GM12878 (cell line): ENCODE measurements at regions not wholly inside any gene's neighbourhood (a gene's known extent, or its start where the extent isn't known, plus 50 kb on each side); places are given as distances from the start of the nearest gene placed in this dataset.

Source experiments
- ATF3 ChIP-seq: IDR thresholded peaks from 2 replicates; pipeline ENCODE4 v1.6.1; 2011; ENCODE audit warnings: low read depth, mild to moderate bottlenecking, low read length, moderate library complexity, borderline replicate concordance; ENCODE audit errors: extremely low read depth
- EP300 ChIP-seq, 2 experiments: fragments of 150-350 bp in 1 of 2; IDR thresholded peaks; 2 replicates each; pipeline ENCODE4 v1.6.1; 2011 to 2012; ENCODE audit warnings: low read depth in 2 of 2, low read length in 2 of 2, borderline replicate concordance in 1 of 2, improper control_type of control experiment in 1 of 2, inconsistent platforms in 1 of 2; ENCODE audit not compliant: control insufficient read depth in 1 of 2
- MYC ChIP-seq: IDR thresholded peaks from 2 replicates; pipeline ENCODE4 v1.6.1; 2011; ENCODE audit warnings: mild to moderate bottlenecking, low read length, moderate library complexity, inconsistent platforms; ENCODE audit not compliant: insufficient read depth, insufficient replicate concordance, insufficient read length, severe bottlenecking
- PBX3 ChIP-seq: IDR thresholded peaks from 2 replicates; pipeline ENCODE4 v1.6.1; 2011; ENCODE audit warnings: mild to moderate bottlenecking, low read depth, low read length, moderate library complexity; ENCODE audit not compliant: insufficient replicate concordance
- POLR2A ChIP-seq: IDR thresholded peaks from 2 replicates; pipeline ENCODE4 v1.6.1; 2011; ENCODE audit warnings: low read depth, mild to moderate bottlenecking, low read length
- POLR2AphosphoS5 ChIP-seq: IDR thresholded peaks from 2 replicates; pipeline ENCODE4 v1.6.1; 2011; ENCODE audit warnings: mild to moderate bottlenecking, low read length, inconsistent platforms
- RAD21 ChIP-seq: IDR thresholded peaks from 2 replicates; pipeline ENCODE4 v1.6.1; 2011; ENCODE audit warnings: mild to moderate bottlenecking, low read depth, low read length, moderate library complexity; ENCODE audit not compliant: insufficient read depth
- SUZ12 ChIP-seq: fragments of 200-600 bp; sonication (generic); IDR thresholded peaks from one replicate; pipeline ENCODE4 v1.6.1; 2018; ENCODE audit warnings: antibody characterized with exemption, mild to moderate bottlenecking; ENCODE audit not compliant: unreplicated experiment
- ZNF274 ChIP-seq: IDR thresholded peaks from one replicate; pipeline ENCODE4 v1.8.0; 2011; ENCODE audit not compliant: insufficient read length, insufficient read depth
- TF ChIP-seq, protein P1 (sequence below), 3 experiments: IDR thresholded peaks in 2 of 3; conservative IDR thresholded peaks in 1 of 3; 2 replicates each; pipeline ENCODE4 v1.5.1; 2011; ENCODE audit warnings: low read depth in 3 of 3, low read length in 3 of 3, mild to moderate bottlenecking in 3 of 3, control low read depth in 2 of 3, moderate library complexity in 2 of 3, inconsistent platforms in 1 of 3, mixed read lengths in 1 of 3; ENCODE audit not compliant: control insufficient read depth in 2 of 3, insufficient read depth in 1 of 3; ENCODE audit errors: extremely low read depth in 1 of 3
- TF ChIP-seq, protein P2 (sequence below): IDR thresholded peaks from 2 replicates; pipeline ENCODE4 v1.6.1; 2012; ENCODE audit warnings: low read depth, low read length, improper control_type of control experiment

GRCh38 chr3:159797771-159798170, 190.9 kb upstream of the IL12A start:
- TF ChIP-seq, protein P1, sequence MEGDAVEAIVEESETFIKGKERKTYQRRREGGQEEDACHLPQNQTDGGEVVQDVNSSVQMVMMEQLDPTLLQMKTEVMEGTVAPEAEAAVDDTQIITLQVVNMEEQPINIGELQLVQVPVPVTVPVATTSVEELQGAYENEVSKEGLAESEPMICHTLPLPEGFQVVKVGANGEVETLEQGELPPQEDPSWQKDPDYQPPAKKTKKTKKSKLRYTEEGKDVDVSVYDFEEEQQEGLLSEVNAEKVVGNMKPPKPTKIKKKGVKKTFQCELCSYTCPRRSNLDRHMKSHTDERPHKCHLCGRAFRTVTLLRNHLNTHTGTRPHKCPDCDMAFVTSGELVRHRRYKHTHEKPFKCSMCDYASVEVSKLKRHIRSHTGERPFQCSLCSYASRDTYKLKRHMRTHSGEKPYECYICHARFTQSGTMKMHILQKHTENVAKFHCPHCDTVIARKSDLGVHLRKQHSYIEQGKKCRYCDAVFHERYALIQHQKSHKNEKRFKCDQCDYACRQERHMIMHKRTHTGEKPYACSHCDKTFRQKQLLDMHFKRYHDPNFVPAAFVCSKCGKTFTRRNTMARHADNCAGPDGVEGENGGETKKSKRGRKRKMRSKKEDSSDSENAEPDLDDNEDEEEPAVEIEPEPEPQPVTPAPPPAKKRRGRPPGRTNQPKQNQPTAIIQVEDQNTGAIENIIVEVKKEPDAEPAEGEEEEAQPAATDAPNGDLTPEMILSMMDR (IDR thresholded peaks at IDR 0.05 in 2 of 3, conservative IDR thresholded peaks at IDR 0.05 in 1 of 3; ENCODE audit: control insufficient read depth in 2 of 3, extremely low read depth in 1 of 3, insufficient read depth in 1 of 3, low read depth in 3 of 3, low read length in 3 of 3), result no peak
- no peak for TF ChIP-seq ATF3
- TF ChIP-seq PBX3, result no peak
- TF ChIP-seq EP300 (IDR thresholded peaks at IDR 0.05; ENCODE audit: borderline replicate concordance in 1 of 2, control insufficient read depth in 1 of 2, low read depth in 2 of 2, low read length in 2 of 2), result no peak
- TF ChIP-seq, protein P2, sequence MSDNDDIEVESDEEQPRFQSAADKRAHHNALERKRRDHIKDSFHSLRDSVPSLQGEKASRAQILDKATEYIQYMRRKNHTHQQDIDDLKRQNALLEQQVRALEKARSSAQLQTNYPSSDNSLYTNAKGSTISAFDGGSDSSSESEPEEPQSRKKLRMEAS, result no peak
- no peak for TF ChIP-seq MYC
- no peak for TF ChIP-seq POLR2AphosphoS5
- TF ChIP-seq POLR2A, result no peak
- TF ChIP-seq SUZ12, result no peak
- no peak for TF ChIP-seq ZNF274
- no peak for TF ChIP-seq RAD21
